ENCODE measurements at regions not wholly inside any gene's neighbourhood (a gene's known extent, or its start where the extent isn't known, plus 50 kb on each side); places are given as distances from the start of the nearest gene placed in this dataset.

GRCh38 chr14:58724206-58724605 is 86.4 kb downstream of the DACT1 start:
- TF ChIP-seq CTCF (IDR thresholded peaks at IDR 0.05) (no peak), POLR2A (IDR thresholded peaks at IDR 0.05; ENCODE audit: low read depth) (no peak)
